EL (cell line): ENCODE measurements at regions not wholly inside any gene's neighbourhood (a gene's known extent, or its start where the extent isn't known, plus 50 kb on each side); places are given as distances from the start of the nearest gene placed in this dataset.

Experiments used
- DNase-seq: peaks from one replicate; pipeline ENCODE4 v3.0.0-alpha.2; 2016

DNA sequence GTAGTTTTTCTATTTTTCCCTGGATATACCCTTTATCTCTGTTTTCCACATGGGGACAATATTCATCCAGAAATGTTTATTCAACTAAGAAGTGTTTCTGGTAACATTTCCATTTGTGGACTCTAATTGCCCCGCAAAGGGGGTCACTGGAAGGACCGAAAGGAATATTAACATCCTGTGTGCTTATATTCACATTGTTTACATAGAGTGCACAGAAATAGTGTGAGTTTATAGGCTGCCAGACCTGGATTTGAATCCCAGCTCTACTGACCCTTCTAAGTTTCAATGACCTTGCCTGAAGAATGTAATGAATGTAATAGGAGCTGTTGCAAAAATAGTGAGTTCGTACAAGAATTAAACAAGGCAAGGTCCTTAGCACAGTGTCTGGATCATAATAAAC lies 152.9 kb upstream of the NCKAP5 start:
- DNase-seq: no peak

DNA sequence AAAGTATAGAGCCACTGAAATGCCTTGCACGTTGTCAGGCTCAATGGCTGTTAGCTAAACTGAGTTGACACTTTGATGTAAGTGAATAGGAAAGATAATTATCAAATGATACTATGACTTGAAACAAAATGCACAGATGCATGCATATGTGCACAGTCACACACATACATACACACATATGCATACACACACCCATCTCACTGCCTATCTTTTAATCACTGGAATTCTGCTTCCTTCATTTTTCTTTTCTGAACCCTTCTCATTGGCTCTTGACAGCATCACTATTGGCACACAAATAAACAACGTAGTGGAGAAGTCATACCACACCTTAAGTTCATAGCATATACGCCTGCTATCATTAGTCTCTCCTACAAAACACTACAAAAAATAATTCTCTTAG lies 154.9 kb upstream of the NCKAP5 start:
- no peak for DNase-seq

DNA sequence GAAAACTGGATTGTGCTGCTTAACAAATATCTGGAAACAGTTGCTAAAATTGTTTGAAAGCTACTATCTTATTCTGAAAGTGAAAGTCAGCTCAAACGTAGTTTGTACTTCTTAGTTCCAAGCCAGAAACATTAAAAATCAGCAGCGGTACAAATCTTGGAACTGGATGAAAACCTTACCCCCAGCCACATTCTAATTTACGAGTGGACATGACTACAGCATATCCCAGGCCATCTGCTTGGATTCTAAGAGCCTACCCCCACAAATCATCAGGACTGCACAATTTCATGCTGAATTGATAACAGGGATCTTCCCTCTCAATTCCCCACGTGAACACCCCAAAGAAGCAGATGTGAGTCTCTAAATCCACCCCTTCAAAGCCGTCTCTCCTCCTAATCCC lies 158.7 kb upstream of the NCKAP5 start:
- DNase-seq: no peak

DNA sequence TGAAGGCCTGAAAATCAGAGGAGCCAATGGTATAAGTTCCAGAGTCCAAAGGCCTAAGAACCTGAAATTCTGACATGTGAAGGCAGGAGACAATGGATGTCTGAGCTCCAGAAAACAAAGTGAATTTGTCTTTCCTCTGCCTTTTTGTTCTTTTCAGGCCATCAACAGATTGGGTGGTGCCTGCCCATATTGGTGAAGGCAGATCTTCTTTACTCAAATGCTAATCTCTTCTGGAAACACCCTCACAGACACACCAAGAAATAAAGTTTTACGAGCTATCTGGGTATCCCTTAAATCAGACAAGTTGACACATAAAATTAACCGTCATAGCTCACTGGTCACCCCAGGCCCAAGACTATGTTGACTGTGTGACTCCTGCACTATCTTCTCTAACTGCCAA lies 163.8 kb upstream of the NCKAP5 start:
- no peak for DNase-seq

DNA sequence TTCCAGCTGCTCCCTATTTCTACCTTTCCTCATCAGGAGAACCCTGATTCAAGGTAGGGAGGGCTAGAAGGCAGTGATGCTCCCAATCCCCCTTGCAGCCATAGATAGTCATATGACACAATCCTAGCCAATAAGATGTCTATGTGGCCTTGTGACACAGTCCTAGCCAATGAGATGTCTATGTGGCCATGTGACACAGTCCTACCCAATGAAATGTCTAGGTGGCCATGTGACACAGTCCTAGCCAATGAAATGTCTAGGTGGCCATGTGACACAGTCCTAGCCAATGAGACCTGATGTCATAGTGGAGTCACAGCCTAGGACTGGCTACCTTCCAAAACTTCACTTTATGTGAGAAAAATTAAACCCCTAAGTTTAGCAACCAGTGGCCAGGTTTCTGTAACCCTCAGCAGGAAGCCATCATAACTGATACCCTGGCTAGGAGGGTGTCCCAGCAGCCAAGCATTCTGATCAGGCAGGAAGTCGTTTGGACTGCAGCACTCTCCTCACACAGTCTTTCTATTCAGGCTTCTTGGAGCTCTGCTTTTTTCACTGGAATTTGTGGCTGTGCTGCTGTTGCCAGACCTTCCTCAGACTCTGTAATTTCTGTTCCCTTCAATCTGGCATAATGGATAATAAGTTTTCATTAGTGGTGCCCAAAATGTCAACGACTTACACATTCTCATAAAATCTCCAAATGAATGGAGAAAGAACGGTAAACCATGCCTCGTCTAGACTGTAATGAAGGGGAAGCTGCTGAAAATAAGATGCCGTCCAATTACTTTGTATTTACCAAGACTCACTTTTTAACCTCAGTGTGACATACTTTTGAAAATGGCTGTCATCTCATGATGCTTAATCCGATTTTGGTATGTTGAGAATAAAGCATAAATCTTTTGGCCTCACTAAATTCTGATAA lies 165.0 kb upstream of the NCKAP5 start:
- DNase-seq: peak; percentile 20

GRCh38 chr2:133733901-133734255 lies 165.6 kb upstream of the NCKAP5 start:
- DNase-seq: peak; percentile 94

DNA sequence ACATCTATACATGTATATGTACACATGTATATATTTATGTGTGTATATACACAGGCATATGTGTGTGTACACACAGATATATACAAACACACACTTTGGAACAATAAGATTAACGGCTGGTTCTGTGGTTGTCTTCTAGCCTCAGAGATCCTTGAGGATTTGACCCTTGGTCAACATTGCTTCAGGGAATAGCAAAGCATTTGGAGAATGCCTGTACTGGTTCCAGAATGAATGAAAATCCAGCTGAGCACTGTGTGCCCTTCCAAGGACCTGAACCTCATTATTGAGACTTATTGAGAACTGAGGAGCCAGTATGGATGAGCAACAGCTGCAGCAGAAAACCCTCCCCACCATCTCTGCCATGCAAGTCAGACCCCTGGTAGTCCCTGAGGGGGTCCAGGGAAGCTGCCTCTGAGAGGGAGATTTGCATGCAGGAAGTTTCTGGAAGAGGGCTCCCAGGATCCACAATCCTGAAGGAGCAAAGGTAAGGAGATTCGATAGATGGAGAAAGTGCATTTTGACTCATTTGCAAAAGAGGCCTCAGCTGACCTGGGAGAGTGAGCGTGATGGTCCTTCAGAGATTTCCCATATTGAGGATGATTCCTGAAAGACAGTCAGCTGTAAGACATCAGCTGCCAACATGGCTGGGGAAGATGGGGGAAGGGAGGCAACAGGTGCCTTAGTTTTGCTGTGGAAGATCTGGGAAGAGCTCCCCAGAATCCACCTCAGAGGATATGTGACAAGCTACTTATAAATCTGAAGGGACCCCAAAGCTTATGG lies 166.6 kb upstream of the NCKAP5 start:
- peak; percentile 59 for DNase-seq

DNA sequence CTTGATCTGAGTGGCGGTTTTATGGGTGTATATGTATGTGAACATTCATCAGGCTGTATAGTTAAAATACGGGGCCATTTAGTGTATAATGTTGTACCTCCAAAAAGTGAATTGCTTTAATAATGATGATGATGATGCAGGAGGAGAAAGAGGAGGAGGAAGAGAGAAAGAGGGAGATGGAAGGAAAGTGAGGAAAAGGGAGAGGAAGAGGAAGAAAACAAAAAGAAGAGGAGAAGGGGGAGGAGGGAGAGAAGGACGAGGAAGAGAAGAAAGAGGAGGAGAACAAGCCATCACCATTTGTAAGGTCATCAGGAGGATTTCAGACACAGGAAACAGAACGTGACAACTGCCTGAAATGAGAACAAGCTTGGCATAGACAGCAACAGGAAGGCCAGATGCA lies 168.4 kb upstream of the NCKAP5 start:
- DNase-seq: no peak

DNA sequence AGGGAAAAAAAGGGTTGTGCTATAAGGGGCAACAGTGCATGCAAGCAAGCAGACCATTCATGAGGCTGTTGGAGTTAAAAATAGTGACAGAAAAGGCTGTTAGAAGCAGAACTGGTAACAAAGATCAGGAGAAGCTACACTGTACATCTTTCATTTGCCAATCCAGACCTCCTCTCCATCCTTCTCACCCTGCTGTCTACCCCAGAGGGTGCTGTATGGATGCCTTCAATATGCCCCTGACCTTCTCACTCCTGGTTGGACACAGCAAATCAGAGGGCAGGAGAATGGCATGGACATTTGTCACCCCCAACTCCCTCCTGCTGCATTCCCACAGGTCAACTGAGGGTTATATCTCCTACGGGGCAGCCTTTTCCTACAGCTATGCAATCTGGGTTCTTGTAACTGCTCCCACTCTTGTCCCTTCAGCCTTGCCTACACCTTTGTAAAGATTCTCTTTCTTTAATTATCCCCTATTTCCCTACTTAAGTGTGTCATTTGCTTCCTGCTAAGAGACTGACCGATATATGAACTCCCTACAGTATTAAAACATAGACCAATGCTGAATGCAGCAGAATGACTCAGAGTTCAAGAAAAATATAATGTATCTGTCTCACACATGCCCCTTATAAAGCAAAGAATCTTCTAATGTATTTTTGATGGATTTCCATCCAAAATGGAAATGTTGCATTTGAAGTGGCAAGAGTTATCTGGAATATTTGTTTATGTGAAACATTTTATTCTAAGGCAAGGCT lies 169.2 kb upstream of the NCKAP5 start:
- no peak for DNase-seq

DNA sequence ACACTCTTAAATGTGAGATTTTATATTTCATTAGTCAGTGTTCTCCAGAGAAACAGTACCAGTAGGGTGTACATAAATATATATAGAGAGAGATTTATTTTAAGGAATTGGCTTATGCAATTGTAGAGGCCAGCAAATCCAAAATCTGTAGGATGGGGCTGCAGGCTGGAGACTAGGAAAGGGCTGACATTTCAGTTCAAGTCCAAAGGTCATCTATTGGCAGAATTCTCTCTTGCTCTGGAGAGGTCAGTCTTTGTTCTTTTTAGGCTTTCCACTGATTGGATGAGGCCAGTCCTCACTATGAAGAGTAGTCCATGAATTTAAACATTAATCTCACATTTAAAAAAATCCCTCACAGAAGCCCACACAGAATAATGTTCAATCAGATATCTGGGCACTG lies 170.8 kb upstream of the NCKAP5 start:
- no peak for DNase-seq

DNA sequence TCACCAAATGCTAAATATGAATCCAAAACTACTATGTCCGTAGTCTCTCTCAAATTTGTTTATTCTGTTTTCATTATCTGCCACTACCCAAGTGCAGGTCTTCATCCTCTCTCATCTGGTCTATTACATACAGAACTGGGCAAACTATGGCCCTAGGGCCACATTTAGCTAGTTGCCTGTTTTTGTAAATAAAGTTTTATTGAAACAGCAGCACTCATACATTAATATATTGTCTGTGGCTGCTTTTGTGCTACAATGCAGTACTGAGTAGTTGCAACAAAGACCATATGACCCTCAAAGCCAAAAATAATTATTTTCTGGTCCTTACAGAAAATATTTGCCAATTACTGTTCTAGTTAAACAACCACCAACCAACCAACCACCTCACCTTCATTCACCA lies 172.2 kb upstream of the NCKAP5 start:
- no peak for DNase-seq

DNA sequence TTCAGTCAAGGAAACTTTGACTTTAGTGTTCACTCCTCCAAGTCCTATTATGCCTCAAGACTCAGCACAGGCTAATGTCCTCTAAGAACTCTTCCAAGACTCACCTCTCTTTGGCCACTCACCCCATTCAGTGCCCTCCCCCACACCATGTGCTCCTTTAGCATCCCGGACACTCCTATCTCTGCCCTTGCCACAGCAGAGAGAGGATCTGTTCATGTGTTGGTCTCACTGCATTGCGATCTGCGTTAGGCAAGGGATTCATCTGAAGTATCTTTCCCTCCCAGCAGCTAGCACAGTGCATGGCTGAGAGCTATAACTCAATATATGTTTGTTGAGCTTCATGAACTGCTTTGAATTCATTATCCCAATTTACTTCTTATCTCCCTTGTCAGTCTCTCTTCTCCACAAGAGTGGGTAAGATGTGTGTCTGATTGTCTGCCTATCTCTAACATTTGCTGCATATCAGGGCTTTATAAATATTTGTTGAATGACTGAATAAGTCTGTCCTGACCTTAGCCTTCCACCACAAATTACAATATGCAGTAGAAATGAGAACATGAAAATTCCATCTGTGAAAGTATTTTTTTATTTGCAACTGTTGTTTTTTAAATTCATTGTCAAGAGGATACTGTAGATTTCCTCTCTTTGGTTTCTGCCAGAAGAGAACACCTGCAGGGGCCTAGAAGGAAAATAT lies 179.9 kb upstream of the NCKAP5 start:
- peak; percentile 61 for DNase-seq

- no peak for DNase-seq
Measured at GRCh38 chr2:133753665-133754064, 185.4 kb upstream of the NCKAP5 start.

- peak; percentile 75 for DNase-seq
Measured at GRCh38 chr2:133755480-133756300, 187.4 kb upstream of the NCKAP5 start.

DNA sequence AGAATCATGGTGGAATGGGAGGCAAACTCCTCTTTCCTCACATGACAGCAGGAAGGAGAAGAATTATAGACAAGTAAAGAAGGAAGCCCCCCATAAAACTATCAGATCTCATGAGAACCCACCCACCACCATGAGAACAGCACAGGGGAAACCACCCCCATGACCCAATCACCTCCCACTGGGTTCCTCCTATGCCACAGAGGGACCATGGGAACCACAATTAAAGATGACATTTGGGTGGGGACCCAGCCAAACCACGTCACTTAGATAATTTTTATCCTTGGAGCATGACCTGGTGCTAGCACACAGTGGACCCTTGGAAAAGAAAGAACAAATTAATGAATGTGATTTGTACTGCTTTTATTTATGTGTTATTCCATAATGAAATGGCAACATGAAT lies 188.6 kb upstream of the NCKAP5 start:
- DNase-seq: no peak

- peak; percentile 80 for DNase-seq
Measured at GRCh38 chr2:133760376-133760775, 192.1 kb upstream of the NCKAP5 start.

DNA sequence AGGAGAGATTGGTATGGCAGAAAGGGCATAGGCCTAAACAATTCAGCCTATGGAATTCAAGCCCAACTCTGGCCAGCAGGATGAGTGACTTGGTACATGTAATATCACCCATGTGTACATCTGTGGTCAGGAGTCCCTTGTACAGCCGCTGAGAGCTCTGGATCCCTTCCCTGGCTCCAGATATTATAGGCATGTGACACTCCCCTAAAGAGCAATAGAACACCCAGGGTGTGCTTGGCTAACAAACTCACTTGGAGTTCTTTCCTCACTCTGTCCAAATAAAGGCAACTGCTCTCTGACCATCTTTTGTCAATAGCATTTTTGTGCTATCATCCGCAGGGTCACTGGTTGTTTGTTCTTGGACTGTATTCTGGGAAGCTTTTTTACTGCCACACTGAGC lies 197.4 kb upstream of the NCKAP5 start:
- peak; percentile 36 for DNase-seq

DNA sequence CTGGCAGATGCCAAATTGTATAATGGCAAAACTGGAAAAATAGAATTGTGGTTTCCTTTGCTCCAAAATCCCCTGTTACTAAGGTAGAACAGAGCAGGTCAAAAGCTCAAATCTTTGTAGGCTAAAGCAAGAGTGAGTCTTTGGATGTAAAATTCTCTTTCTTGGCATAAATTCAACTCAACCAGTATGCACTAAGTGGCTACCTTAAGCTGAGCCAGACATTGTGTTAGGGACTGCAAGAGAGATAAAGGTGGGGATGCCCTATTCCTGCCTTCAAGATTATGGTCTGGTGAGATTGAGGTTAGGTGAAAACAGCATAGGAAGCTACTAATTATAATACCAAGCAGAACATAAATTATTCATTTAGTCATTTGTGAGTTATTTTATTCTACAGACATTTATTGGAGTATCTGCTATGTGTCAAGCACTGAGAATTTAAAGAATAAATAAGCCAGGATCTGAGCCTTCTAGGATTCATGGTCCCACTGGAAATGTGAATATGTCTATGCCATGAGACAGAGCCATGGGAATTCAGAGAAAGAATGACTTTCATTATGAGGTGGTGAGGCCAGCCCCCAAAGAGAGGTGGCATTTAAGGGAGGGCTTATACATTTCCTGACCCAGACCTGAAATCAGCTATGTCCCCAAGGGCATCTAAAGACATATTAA lies 198.0 kb upstream of the NCKAP5 start:
- DNase-seq: peak; percentile 56

DNA sequence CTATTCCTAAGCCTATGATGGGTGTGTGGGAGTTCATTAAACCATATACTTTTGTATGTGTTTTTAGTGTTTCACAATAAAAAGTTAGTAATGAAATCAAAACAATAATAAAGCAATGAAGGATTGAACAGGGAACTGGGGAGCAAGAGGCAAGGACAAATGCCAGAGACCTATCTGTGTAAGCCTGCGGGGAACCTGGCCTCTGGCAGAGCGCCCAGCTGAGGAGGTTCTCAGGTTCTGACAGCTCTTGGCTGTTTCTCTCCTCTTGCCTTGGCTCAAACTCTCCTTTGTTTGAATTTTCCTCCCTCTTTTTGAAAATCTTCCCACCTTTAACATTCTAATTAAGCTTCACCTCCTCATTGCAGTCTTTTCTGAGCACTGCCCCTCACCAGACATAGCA lies 200.0 kb upstream of the NCKAP5 start:
- DNase-seq: no peak

DNA sequence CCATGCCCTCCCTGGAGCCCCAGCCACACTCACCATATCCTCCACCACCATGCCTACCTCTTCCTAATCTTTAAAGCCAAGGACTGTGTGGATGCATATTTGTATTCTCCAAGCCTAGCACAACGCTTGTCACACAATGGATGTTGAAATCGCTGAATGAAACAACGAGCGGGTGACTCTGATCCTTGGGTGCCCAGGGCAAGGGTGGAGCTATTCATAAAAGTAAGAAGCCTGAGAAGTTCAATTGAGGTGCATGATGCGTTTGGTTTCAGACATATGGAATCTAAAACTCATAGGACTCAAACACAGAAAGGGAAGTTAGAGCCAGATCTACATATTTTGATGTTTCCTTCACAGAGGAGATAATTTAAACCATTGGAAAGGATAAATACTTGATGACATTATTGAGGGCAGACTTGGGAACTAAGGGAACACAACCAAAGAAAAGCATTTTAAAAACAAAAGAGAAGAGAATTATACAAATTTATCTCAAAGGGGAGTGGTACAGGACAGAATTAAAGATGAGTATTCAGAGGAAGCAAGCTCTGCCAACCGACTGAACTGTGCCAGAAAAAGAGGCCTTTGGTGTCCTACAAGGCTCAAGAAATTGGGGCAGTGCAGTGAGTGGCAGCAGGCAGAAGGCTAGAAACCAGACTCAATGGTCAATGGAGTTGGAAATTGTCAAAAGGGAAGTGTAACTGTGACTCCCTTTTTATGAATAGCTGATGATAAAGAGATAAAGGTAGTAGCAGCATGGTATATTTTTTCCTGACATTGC lies 200.6 kb upstream of the NCKAP5 start:
- DNase-seq: no peak
